Bronchial epithelial cell (primary cell): ENCODE measurements at regions not wholly inside any gene's neighbourhood (a gene's known extent, or its start where the extent isn't known, plus 50 kb on each side); places are given as distances from the start of the nearest gene placed in this dataset.

Experiments used
- DNase-seq: peaks from one replicate; pipeline ENCODE4 v3.0.0-alpha.2; 2010; ENCODE audit warnings: low read depth
- FAIRE-seq: peaks from 2 replicates; lab custom pipeline; 2011; peaks lifted over from hg19 to GRCh38; lab: Jason Lieb, UNC
- H3K27me3 ChIP-seq: 2 replicates; pipeline ENCODE4 v1.5.1; 2011; ENCODE audit warnings: low read length; ENCODE audit not compliant: control insufficient read depth, insufficient read depth
- H3K36me3 ChIP-seq: 2 replicates; pipeline ENCODE4 v1.5.1; 2011; ENCODE audit warnings: low read length; ENCODE audit not compliant: control insufficient read depth, insufficient read depth
- H3K4me3 ChIP-seq: 2 replicates; pipeline ENCODE4 v1.5.1; 2011; ENCODE audit warnings: mild to moderate bottlenecking, low read depth, low read length, control low read depth
- CTCF ChIP-seq: IDR thresholded peaks from 2 replicates; pipeline ENCODE4 v1.5.1; 2011; ENCODE audit warnings: mild to moderate bottlenecking, moderate library complexity, low read length, control low read depth, inconsistent platforms; ENCODE audit not compliant: insufficient read depth, severe bottlenecking

GRCh38 chr14:46499521-46499920 lies 152.1 kb downstream of the RPL10L start:
- H3K4me3 ChIP-seq: no peak overlapping the region
- no peaks in the 10 kb centered on the region for H3K36me3 ChIP-seq
- FAIRE-seq (no peak), DNase-seq (no peak)
- TF ChIP-seq CTCF: no peak
- no peaks in the 10 kb centered on the region for H3K27me3 ChIP-seq

- DNase-seq (no peak), FAIRE-seq (no peak)
- TF ChIP-seq CTCF: no peak
- Histone ChIP-seq H3K4me3 (no peak overlapping the region), H3K27me3 (no peaks in the 10 kb centered on the region), H3K36me3 (no peaks in the 10 kb centered on the region)
Measured at GRCh38 chr14:46496409-46496808, 155.2 kb downstream of the RPL10L start.

- no peak overlapping the region for H3K4me3 ChIP-seq
- DNase-seq (peak; percentile 95), FAIRE-seq (no peak)
- no peaks in the 10 kb centered on the region for H3K27me3 ChIP-seq
- H3K36me3 ChIP-seq: no peaks in the 10 kb centered on the region
- TF ChIP-seq CTCF: peak; percentile 52
Measured at GRCh38 chr14:46490238-46490685, 161.3 kb downstream of the RPL10L start.

GRCh38 chr14:46488374-46488773 lies 163.2 kb downstream of the RPL10L start:
- H3K27me3 ChIP-seq: no peaks in the 10 kb centered on the region
- no peak overlapping the region for H3K4me3 ChIP-seq
- TF ChIP-seq CTCF: no peak

GRCh38 chr14:46487582-46488350 lies 163.8 kb downstream of the RPL10L start:
- no peak for TF ChIP-seq CTCF
- H3K27me3 ChIP-seq: no peaks in the 10 kb centered on the region
- DNase-seq (peak; percentile 23), FAIRE-seq (no peak)
- no peak overlapping the region for H3K4me3 ChIP-seq
- no peaks in the 10 kb centered on the region for H3K36me3 ChIP-seq

More at GRCh38 chr14:46488374-46488773, 163.2 kb downstream of the RPL10L start:
- H3K36me3 ChIP-seq: no peaks in the 10 kb centered on the region
- FAIRE-seq: no peak
- DNase-seq: peak; percentile 93

DNA sequence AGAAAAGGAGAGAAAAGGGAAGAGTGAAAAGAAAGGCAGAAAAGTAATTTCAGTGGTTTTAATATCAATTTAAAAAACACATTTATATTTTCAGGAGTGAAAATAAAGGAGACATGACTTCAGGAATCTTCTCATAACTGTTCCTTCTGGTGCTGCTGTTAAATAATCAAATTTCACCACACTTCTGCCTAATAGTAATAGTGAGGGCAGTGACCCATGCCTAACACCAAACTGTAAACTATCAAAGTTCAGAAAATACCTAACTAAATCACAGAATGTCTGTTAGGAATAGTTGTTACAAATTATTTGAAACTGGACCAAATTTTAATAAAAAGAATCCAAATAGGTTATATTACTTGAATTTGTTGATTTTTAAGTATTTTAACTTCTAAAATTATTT lies 169.4 kb downstream of the RPL10L start:
- TF ChIP-seq CTCF: no peak
- FAIRE-seq: no peak
- Histone ChIP-seq H3K36me3 (no peaks in the 10 kb centered on the region), H3K4me3 (no peak overlapping the region), H3K27me3 (no peaks in the 10 kb centered on the region)
- DNase-seq: no peak
